ENCODE measurements at regions not wholly inside any gene's neighbourhood (a gene's known extent, or its start where the extent isn't known, plus 50 kb on each side); places are given as distances from the start of the nearest gene placed in this dataset.

- DNase-seq (ENCODE audit: low spot score) = no peak
Measured at GRCh38 chr21:38659936-38660332, 145.8 kb upstream of the ETS2 start.

DNA sequence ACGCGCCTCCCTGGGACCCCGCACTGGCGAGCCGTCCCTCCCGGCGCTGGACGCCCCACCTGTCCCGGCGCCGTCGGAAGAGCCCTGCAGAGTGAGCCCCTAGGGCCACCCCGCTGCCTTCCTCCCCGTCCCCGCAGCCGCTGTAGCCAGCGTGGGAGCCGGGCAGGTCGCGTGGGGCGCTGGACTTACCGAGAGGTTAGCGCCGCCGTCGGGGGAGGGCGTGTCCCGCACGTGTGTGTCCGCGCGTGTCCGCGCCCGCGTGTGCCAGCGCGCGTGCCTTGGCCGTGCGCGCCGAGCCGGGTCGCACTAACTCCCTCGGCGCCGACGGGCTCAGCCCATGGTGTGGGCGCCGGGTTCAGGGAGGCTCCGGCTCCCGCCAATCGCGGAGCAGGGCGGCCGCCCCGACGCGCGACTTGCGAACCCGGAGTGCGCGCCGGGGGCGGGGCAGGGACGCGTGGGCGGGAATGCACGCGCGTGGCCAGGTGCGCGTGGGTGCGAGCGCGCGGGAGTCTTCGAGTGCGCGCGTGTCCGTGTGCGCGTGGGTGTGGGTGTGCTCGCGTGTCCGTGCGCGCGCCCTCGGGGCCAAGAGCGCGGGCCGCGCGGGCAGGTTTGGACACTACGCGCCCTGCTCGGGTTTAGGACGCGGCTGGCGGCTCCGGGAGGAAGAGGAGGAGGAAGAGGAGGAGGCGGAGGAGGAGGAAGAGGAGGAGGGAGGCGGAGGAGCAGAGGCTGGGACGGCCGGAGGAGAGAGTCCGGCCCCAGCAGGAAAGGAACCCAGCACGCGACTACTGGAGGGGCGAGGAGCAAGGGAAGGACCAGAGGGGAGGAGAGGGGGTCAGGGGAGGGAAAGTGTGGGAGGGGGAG, 145.2 kb upstream of the ETS2 start:
- DNase-seq (ENCODE audit: low spot score) = peak; percentile 41

DNA sequence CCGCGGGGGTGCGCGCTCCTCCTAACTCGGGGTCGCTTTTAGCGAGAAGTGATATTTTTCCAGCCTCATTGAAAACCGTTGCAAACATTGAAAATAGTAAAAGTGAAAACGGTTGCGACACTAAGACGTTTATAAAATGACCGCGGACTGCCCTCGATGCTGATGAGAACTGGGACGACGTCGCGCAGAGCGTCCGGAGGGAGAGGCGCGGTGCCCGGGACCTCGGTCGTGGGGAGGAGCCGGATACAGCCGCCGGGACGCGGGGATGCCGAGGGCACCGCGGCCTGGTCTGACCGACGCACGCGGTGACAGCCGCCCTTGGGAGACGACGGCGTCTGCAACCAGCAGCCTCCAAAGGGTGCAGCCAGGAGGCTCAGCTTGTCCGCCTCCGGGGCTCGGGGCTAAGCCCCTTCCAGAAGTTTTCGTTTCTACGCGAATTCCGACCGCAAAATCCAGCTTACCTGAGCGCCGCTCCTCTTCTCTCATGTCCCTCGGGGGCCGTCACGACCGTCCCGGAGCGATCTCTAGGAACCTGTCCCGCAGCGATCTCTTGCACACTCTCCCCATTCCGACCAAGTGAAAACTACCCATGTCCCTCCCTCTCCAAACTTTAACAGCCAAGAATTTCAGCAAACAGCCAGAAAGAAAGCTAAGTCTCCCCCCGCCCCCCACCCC, 144.4 kb upstream of the ETS2 start:
- DNase-seq (ENCODE audit: low spot score) = peak; percentile 34

DNA sequence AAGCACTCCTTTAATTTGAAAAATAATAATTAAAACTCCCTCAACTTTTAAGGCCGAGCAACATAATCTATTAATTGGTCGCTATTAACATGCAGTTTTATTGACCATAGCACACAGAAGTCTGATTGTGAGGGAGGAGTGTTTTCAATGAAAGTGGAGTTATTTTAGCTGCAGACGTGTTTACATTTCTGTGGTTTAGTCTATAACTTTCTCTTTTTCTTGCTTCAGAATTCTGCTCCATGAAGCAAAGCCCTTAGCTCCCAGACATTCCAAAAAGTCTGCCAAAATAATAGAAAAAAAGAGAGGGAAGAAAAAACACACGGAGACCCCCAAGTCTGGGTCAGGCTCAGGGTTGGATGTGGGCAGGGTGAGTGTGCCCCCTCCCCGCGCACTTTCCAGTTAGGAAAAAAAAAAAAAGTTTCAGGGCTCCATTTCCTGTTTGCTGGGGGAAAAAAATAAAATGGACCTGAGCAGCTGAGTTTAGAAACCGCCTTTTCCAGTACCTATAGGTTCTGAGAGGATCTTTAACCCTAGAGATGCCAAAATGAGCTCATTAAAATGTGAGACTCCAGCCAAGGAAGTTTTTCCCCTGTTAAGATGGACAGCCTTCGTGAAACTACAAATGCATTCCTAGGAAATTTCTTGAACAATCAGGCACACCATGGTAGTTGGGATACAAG, 143.7 kb upstream of the ETS2 start:
- DNase-seq (ENCODE audit: low spot score) = no peak

DNA sequence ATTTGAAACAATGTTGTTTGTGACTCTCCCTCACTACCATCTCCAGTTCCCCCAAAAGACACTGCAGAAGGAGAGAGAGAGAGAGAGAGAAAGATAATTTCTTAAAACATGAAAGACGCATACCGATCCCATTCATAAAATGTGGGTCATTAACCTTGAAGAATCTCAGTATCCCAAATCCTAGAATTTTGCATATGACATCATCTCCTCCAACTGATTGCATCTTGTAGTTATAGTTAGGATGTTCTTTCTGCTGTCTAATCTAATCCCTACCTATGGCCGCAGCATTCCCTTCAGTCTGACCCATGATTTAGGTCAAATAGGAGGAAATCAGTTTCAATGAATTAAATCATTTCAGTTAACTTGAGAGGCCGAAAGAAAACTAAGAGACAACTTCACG, 142.4 kb upstream of the ETS2 start:
- no peak for DNase-seq (ENCODE audit: low spot score)

- DNase-seq (ENCODE audit: low spot score) = no peak
Measured at GRCh38 chr21:38664315-38664714, 141.4 kb upstream of the ETS2 start.

DNA sequence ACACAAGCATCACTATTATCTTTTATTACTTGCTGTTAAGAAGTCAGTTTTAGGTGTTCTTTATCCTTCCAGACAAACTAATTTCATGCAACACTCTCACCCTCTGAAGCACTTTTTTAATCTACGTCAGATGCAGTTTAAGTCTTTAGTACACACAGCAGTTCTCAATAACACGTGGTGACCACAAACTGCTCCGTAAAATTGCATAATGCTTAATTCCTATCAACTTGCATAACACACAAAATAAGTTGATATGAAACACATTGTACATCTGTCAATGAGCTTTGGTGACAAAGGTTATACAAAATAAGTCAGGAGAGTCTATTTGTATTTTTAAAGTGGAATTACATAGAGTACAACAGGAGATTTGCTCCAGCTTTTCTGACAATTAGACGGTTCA, 140.9 kb upstream of the ETS2 start:
- no peak for DNase-seq (ENCODE audit: low spot score)

DNA sequence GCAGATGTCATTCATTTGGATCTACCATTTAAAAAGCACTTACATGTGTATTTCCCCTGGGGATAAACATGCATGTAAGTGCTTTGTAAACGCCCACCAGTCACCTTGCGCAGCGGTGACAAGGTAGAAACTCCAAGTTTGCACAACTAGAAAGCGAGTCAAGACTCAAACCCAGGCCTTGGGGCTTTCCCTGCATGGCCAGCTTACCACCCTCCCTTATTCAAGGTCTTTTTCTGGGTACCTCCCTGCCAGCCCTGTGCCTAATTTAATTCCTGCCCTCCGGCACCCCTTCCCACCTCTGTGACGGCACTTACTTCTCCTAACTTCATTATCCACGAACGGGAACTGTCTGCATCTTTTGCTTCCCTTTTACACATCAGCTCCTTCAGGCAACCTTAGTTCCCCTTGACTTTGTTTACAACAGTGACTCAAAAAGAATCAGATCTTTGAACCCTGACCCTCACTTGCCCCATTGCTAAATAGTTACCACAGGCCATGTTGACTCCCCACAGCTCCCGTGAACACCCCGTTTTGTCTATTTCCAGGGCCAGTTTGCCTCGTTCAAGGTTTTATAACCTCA, 138.3 kb upstream of the ETS2 start:
- DNase-seq (ENCODE audit: low spot score) = no peak

GRCh38 chr21:38668067-38668466, 137.7 kb upstream of the ETS2 start:
- DNase-seq (ENCODE audit: low spot score) = no peak

- DNase-seq (ENCODE audit: low spot score) = no peak
Measured at GRCh38 chr21:38668541-38668940, 137.2 kb upstream of the ETS2 start.

DNA sequence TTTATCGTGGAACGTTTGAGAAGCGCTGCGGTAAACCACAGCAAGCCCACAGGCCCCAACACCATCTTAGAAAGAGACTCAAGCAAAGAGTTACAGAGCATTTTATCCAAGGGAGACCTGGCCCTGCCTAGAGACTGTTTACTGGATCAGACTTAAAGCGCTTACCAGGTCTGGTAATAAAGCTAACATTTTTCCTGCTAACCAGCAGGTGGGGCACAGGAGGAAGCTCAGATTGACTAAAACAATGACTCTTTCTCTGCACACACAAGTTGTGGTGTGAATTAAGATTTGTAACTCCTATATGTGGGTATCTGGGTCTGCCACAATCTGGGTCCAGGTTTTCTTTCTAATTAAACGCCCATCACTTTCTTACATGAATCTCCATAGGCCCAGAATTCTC, 136.5 kb upstream of the ETS2 start:
- peak; percentile 46 for DNase-seq (ENCODE audit: low spot score)

DNA sequence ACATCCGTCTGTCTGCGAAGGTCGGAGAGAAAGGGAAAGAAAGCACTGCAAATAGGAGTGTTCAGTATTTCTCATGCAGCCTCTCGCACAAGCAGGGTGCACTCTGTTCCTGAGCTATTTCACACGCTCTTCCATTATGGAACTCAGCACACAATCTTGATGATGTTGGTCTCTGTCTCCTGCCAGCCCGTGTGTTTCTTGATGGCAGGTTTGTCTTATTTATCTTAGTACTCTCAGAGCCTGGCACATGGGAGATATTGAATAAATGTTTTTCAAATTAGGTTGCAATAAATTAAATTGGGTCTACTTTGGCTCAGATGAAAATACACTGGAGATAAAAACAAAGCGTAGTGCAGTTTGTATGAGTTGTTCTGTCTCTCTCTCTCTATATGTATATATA, 134.9 kb upstream of the ETS2 start:
- DNase-seq (ENCODE audit: low spot score) = no peak

DNA sequence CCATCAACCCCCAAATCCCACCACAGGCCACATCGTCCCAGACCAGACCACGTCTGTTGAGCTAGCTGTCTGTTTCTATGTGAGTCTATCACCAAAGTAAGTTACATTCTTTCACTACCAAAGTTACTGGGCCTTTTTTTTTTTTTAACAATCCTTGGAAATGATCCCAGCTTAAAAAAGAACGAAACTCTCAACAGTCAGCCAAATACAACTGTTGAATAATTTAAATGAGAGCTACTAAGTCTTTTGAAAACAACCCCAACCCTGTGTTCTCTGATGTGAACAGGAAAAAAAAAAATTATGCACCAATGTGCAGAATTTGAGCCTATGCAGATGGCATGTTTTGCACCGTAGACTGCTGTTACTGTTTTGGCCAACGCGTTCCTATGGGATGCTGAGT, 134.0 kb upstream of the ETS2 start:
- no peak for DNase-seq (ENCODE audit: low spot score)

DNA sequence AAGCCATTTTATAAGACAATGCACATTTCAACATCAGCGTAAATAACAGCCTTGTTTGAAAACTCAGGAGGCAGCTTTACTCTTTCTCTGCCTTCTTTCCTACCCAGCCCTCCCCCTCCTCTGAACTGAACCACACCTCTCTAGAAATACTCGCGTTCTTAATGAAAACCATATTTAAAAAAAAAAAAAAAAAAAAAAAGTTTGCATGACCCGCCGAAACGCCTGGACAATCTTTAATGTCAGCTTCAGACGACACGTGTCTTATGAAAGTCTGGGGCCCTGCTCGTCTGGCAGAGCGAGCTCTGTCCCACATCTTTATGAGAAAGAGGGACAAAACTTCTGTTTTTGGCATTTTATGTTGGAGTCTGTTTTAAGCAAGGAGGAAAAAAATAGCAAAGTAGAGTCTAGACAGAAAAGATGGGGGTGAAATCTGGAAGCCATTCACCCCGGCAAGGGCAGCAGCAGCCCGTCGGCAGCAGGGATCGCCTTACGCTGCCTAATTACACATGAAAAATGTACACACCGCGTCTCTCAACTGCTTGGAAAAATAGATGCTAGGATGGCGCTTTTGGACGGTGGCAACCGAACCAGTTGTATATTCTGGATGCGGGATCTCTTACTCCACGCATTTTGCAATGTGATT, 130.4 kb upstream of the ETS2 start:
- DNase-seq (ENCODE audit: low spot score) = no peak

GRCh38 chr21:38678827-38679226, 126.9 kb upstream of the ETS2 start:
- DNase-seq (ENCODE audit: low spot score) = no peak

GRCh38 chr21:38679534-38679933, 126.2 kb upstream of the ETS2 start:
- peak; percentile 42 for DNase-seq (ENCODE audit: low spot score)

DNA sequence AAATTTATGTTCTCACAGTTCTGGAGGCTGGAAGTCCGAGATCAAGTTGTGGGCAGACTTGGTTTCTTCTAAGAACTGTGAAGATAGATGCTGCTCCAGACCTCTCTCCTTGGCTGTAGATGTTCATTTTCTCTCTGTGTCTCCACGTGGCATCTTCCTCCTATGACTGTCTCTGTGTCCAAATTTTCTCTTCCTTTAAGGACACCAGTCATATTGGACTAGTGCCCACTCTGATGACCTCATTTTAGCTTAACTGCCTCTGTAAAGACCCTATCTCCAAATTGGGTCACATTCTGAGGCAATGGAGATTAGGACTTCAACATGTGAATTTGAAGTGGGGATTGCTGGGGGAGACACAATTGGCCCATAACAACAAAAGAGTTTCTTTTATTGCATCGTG, 125.3 kb upstream of the ETS2 start:
- DNase-seq (ENCODE audit: low spot score) = no peak

DNA sequence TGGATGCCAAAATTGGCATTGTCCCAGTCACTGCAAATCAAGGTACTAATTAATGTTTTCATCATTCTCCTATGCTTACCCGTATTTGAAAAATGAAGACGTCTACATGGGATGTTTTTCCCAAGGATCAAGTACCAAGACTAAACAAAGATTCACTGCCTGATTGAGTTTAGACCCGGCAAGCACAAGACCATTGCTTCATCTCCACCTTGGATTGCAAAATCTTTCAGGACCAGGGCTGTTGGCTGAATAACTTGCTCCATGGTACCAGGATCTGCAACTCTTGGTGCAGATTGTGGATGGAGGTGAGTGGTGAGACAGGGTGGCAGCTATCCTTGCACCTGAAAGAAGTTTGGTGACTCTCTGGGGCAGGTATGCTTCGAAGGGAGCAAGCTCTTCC, 122.5 kb upstream of the ETS2 start:
- DNase-seq (ENCODE audit: low spot score) = no peak

GRCh38 chr21:38688068-38688467, 117.7 kb upstream of the ETS2 start:
- DNase-seq (ENCODE audit: low spot score) = no peak

- no peak for DNase-seq (ENCODE audit: low spot score)
Measured at GRCh38 chr21:38691631-38692030, 114.1 kb upstream of the ETS2 start.

- DNase-seq (ENCODE audit: low spot score) = no peak
Measured at GRCh38 chr21:38696579-38696978, 109.2 kb upstream of the ETS2 start.

- DNase-seq (ENCODE audit: low spot score) = no peak
Measured at GRCh38 chr21:38699048-38699447, 106.7 kb upstream of the ETS2 start.
